ENCODE measurements at regions not wholly inside any gene's neighbourhood (a gene's known extent, or its start where the extent isn't known, plus 50 kb on each side); places are given as distances from the start of the nearest gene placed in this dataset.

DNA sequence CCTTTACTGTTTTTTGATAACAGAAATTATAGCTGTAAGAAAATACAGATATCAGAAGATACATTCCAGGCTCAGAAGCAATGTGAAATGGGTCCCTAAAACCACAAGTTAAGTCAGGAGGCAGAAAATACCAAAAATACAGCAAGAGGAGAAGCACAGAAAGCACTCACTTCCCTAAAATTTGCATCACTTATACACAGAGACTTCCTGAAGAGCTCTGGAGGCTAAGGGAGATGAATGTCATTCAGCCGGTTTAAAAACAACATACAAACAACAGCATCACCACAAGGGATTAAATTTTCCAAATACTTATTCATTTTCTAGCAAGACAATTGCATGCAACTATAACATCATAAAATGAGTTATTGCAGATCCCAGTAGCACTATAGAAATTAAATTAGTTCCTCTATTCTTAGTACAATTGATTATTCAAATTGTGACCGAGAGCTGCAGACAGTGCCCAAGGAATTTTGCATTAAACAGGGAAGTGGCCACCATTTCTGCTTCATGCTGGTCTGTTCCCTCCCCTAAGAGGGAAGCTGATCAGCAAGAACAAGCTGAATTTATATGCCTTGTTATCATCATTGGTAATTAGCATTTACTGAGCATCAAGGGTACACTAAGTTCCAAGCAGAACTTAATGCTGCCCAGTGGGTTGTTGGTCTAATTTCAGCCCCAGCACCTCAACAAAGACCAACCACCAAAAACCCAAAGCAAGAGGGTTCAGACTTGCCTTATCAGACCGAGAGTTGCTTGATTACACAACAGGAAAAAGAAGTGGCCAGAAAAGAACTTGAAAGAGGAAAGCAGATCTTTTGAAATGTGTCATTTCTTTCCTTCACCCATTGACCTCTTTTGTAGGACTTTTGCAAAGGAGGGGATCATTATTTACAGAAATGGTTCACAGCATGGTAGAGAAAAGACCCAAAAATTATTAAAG is 140.7 kb downstream of the KCTD12 start:
- H3K9me3 Mint-ChIP-seq (ENCODE audit: unreplicated experiment) = peaks cover 14% of the 10 kb centered on the region
- H3K27me3 Mint-ChIP-seq (ENCODE audit: unreplicated experiment) = peaks cover 2% of the 10 kb centered on the region
- H3K4me3 Mint-ChIP-seq (ENCODE audit: unreplicated experiment) = no peak overlapping the region

DNA sequence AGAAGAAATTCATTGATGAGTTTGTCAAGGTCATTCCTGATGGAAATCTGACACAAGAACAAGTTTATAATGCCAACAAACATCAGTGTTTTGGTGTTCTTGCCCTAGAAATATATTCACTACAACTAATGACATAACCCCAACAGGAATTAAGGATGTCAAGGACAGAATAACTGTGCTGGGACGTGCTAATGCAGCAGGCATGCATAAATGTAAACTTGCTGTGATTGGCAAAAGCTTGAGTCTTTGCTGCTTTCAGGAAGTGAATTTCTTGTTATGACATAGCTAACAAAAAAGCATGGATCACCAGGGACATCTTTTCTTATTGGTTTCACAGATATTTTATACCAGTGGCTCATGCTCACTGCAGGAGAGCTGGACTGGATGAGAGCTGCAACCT is 144.6 kb downstream of the KCTD12 start:
- Mint-ChIP-seq H3K9me3 (ENCODE audit: unreplicated experiment) (peaks cover 14% of the 10 kb centered on the region), H3K36me3 (ENCODE audit: unreplicated experiment) (no peaks in the 10 kb centered on the region)
- no peak for DNase-seq (ENCODE audit: extremely low spot score, unreplicated experiment)

More for the DNA sequence above, 140.7 kb downstream of the KCTD12 start:
- DNase-seq (ENCODE audit: extremely low spot score, unreplicated experiment) = no peak
- Mint-ChIP-seq H3K27ac (ENCODE audit: unreplicated experiment) (no peak overlapping the region), H3K36me3 (ENCODE audit: unreplicated experiment) (no peaks in the 10 kb centered on the region), H3K4me1 (ENCODE audit: unreplicated experiment) (no peaks in the 10 kb centered on the region)
- TF ChIP-seq, protein P1, sequence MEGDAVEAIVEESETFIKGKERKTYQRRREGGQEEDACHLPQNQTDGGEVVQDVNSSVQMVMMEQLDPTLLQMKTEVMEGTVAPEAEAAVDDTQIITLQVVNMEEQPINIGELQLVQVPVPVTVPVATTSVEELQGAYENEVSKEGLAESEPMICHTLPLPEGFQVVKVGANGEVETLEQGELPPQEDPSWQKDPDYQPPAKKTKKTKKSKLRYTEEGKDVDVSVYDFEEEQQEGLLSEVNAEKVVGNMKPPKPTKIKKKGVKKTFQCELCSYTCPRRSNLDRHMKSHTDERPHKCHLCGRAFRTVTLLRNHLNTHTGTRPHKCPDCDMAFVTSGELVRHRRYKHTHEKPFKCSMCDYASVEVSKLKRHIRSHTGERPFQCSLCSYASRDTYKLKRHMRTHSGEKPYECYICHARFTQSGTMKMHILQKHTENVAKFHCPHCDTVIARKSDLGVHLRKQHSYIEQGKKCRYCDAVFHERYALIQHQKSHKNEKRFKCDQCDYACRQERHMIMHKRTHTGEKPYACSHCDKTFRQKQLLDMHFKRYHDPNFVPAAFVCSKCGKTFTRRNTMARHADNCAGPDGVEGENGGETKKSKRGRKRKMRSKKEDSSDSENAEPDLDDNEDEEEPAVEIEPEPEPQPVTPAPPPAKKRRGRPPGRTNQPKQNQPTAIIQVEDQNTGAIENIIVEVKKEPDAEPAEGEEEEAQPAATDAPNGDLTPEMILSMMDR (IDR thresholded peaks at IDR 0.05) = no peak

DNA sequence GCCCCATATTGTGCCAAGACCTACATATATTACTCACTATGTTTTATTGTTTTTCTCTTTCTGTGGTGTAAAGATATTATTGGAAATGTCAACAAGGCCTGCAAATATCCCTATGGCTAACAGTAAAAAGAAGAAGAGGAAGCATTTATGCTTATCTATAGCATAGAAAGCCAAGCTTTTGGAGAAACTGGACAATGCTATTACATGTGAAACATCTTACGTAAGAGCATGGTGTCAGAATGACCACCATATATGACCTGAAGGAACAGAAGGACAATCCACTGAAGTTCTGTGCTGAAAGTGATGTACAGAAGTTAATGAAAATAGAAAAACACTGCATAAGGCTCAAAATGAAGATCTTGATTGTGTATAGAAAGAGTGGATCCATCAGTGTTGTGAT is 145.2 kb downstream of the KCTD12 start:
- H3K4me3 Mint-ChIP-seq (ENCODE audit: unreplicated experiment) = no peak overlapping the region
- no peaks in the 10 kb centered on the region for H3K27me3 Mint-ChIP-seq (ENCODE audit: unreplicated experiment)
- H3K27ac Mint-ChIP-seq (ENCODE audit: unreplicated experiment) = no peak overlapping the region
- no peaks in the 10 kb centered on the region for H3K4me1 Mint-ChIP-seq (ENCODE audit: unreplicated experiment)
- TF ChIP-seq, protein P1 (IDR thresholded peaks at IDR 0.05) = no peak
- no peak for DNase-seq (ENCODE audit: extremely low spot score, unreplicated experiment)
- H3K36me3 Mint-ChIP-seq (ENCODE audit: unreplicated experiment) = no peaks in the 10 kb centered on the region
- peaks cover 14% of the 10 kb centered on the region for H3K9me3 Mint-ChIP-seq (ENCODE audit: unreplicated experiment)

More for the DNA sequence above, 144.6 kb downstream of the KCTD12 start:
- Mint-ChIP-seq H3K27ac (ENCODE audit: unreplicated experiment) (no peak overlapping the region), H3K27me3 (ENCODE audit: unreplicated experiment) (no peaks in the 10 kb centered on the region), H3K4me3 (ENCODE audit: unreplicated experiment) (no peak overlapping the region), H3K4me1 (ENCODE audit: unreplicated experiment) (no peaks in the 10 kb centered on the region)
- TF ChIP-seq, protein P1 (IDR thresholded peaks at IDR 0.05) = no peak

DNA sequence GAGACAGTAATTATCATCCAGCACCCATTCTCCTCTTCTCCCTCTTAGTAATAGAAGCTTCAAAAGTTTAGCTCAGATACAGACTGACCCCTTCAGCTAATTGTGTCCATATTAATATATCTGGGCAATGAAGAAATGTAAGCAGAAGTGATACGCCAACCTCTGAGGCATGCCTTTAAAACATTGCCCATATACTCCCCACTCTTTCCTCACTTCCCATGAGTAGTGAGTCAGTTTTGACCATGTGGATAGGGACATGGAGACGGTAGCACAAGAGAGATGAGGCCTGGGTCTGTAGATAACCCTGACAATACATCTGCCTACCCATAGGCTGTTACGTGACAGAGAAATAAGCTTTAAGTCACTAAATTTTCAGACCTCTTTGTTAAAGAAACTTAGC is 147.6 kb downstream of the KCTD12 start:
- no peaks in the 10 kb centered on the region for H3K36me3 Mint-ChIP-seq (ENCODE audit: unreplicated experiment)
- H3K27me3 Mint-ChIP-seq (ENCODE audit: unreplicated experiment) = no peaks in the 10 kb centered on the region
- peaks cover 14% of the 10 kb centered on the region for H3K9me3 Mint-ChIP-seq (ENCODE audit: unreplicated experiment)
- H3K27ac Mint-ChIP-seq (ENCODE audit: unreplicated experiment) = no peak overlapping the region
- no peak for DNase-seq (ENCODE audit: extremely low spot score, unreplicated experiment)
- no peak overlapping the region for H3K4me3 Mint-ChIP-seq (ENCODE audit: unreplicated experiment)
- TF ChIP-seq, protein P1 (IDR thresholded peaks at IDR 0.05) = no peak
- H3K4me1 Mint-ChIP-seq (ENCODE audit: unreplicated experiment) = no peaks in the 10 kb centered on the region

DNA sequence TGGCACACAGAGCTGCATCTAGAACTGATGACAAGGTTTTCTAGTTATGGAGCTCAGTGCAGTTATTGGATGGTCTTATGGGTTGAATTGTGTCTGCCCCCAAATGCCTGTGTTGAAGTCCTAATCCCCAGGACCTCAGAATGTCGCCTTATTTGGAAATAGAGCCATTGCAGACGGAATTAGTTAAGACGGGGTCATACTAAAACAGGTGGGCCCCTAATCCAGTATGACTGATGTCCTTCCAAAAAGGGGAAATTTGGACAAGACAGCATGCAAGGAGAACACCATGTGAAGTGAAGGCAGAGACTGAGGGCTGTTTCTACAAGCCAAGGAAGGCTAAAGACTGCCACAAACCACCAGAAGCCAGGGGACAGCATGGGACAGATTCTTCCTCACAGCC is 148.7 kb downstream of the KCTD12 start:
- H3K27ac Mint-ChIP-seq (ENCODE audit: unreplicated experiment) = no peak overlapping the region
- H3K27me3 Mint-ChIP-seq (ENCODE audit: unreplicated experiment) = no peaks in the 10 kb centered on the region
- TF ChIP-seq, protein P1 (IDR thresholded peaks at IDR 0.05) = no peak
- no peaks in the 10 kb centered on the region for H3K36me3 Mint-ChIP-seq (ENCODE audit: unreplicated experiment)
- H3K4me3 Mint-ChIP-seq (ENCODE audit: unreplicated experiment) = no peak overlapping the region
- DNase-seq (ENCODE audit: extremely low spot score, unreplicated experiment) = no peak
- no peaks in the 10 kb centered on the region for H3K4me1 Mint-ChIP-seq (ENCODE audit: unreplicated experiment)
- H3K9me3 Mint-ChIP-seq (ENCODE audit: unreplicated experiment) = peaks cover 14% of the 10 kb centered on the region
